ENCODE measurements at regions not wholly inside any gene's neighbourhood (a gene's known extent, or its start where the extent isn't known, plus 50 kb on each side); places are given as distances from the start of the nearest gene placed in this dataset.

DNA sequence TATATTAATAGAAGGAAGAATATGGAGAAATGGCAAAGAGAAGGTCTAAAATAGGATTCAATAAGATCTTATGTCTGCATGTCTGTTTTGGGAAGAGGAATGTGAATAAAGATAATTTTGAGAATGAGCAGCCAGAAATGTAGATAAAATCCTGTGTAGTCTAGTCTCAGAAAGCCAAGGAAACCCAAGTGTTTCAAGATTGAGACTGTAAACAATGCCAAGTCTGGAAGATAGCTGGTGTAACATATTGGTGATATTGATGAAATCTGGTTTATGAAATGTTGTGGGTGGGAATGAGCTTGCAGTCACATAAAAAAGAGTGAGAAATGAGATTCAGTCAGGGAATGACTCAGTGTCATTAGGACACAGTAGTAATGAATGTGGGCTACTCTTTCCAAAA lies 1180.3 kb upstream of the PCDH20 start:
- DNase-seq = no peak
- TF ChIP-seq, protein P1, sequence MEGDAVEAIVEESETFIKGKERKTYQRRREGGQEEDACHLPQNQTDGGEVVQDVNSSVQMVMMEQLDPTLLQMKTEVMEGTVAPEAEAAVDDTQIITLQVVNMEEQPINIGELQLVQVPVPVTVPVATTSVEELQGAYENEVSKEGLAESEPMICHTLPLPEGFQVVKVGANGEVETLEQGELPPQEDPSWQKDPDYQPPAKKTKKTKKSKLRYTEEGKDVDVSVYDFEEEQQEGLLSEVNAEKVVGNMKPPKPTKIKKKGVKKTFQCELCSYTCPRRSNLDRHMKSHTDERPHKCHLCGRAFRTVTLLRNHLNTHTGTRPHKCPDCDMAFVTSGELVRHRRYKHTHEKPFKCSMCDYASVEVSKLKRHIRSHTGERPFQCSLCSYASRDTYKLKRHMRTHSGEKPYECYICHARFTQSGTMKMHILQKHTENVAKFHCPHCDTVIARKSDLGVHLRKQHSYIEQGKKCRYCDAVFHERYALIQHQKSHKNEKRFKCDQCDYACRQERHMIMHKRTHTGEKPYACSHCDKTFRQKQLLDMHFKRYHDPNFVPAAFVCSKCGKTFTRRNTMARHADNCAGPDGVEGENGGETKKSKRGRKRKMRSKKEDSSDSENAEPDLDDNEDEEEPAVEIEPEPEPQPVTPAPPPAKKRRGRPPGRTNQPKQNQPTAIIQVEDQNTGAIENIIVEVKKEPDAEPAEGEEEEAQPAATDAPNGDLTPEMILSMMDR (IDR thresholded peaks at IDR 0.05; ENCODE audit: low read depth, low read length) = no peak
- H3K36me3 ChIP-seq = no peaks in the 10 kb centered on the region

DNA sequence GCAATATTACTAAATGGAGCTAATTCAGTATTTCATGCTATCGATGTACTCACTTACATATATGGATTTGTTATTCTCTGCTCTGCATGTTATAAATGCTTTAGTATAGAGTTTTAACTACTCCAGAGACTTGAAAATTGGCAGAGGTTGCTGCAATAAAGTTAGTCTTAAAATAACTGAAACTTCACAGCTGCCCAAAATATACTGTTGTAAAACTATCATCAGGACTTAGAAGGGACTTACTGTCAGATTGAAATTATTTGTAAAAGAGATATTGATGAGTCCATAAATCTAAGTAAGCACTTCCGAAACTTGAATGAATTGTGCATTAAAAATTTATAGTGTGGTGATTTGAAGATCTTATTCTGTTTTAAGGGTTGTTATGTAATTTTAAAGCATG lies 1178.2 kb upstream of the PCDH20 start:
- Histone ChIP-seq H3K27ac (no peak overlapping the region), H3K36me3 (no peaks in the 10 kb centered on the region), H3K4me3 (ENCODE audit: low read depth, low read length) (no peak overlapping the region), H3K9me3 (ENCODE audit: severe bottlenecking) (no peaks in the 10 kb centered on the region), H3K27me3 (ENCODE audit: insufficient read depth, low read depth, severe bottlenecking) (no peaks in the 10 kb centered on the region)
- no peak for DNase-seq
- TF ChIP-seq, protein P1 (IDR thresholded peaks at IDR 0.05; ENCODE audit: low read depth, low read length) = no peak

More for the DNA sequence above, 1180.3 kb upstream of the PCDH20 start:
- Histone ChIP-seq H3K9me3 (ENCODE audit: severe bottlenecking) (no peaks in the 10 kb centered on the region), H3K27ac (no peak overlapping the region), H3K4me3 (ENCODE audit: low read depth, low read length) (no peak overlapping the region), H3K27me3 (ENCODE audit: insufficient read depth, low read depth, severe bottlenecking) (no peaks in the 10 kb centered on the region)

DNA sequence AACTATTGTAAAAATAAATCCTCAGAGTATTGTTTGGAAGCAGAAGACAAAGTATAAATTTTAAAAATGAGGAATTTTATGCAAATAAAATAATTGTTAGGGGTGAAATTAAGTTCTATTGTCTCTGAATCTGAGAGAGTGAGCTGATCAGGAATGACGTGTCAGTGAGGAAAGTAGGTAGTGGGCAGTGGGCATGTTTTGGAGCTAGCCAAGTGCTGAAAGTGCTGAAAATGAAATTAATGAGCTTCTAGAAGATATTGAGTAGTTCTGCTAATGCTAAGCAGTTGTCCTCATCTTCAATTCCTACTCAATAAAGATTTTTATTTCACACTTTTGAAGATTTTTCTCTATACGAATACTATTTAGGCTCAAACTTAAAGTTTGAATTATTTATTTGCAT lies 1167.8 kb upstream of the PCDH20 start:
- H3K4me3 ChIP-seq (ENCODE audit: low read depth, low read length) = no peak overlapping the region
- no peaks in the 10 kb centered on the region for H3K27me3 ChIP-seq (ENCODE audit: insufficient read depth, low read depth, severe bottlenecking)
- H3K27ac ChIP-seq = no peak overlapping the region
- no peak for DNase-seq
- H3K9me3 ChIP-seq (ENCODE audit: severe bottlenecking) = no peaks in the 10 kb centered on the region
- TF ChIP-seq, protein P1 (IDR thresholded peaks at IDR 0.05; ENCODE audit: low read depth, low read length) = no peak
- no peaks in the 10 kb centered on the region for H3K36me3 ChIP-seq

GRCh38 chr13:62578402-62578801 lies 1162.8 kb upstream of the PCDH20 start:
- Histone ChIP-seq H3K36me3 (no peaks in the 10 kb centered on the region), H3K27ac (no peak overlapping the region)

DNA sequence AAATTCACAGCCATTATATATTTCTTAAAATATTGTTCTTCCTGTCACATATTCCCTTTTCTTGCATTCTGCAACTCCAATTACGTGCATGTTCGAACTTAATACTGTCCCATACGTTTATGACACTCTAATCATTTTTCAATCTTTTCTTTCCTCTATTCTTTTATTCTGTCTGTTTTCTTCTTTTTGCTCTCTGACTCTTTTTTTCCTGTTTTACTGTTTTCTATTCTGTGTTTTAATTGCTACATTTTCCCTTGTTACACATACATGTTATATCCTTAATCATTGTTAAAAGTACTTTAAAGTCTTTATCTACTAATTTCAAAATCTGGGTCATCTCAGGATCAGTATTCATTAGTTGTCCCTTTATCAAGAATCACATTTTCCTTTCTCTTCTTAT lies 1149.1 kb upstream of the PCDH20 start:
- TF ChIP-seq, protein P1 (IDR thresholded peaks at IDR 0.05; ENCODE audit: low read depth, low read length) = no peak
- Histone ChIP-seq H3K27ac (no peak overlapping the region), H3K4me3 (ENCODE audit: low read depth, low read length) (no peak overlapping the region), H3K9me3 (ENCODE audit: severe bottlenecking) (no peaks in the 10 kb centered on the region), H3K27me3 (ENCODE audit: insufficient read depth, low read depth, severe bottlenecking) (no peaks in the 10 kb centered on the region), H3K36me3 (no peaks in the 10 kb centered on the region)
- no peak for DNase-seq

More at GRCh38 chr13:62578402-62578801, 1162.8 kb upstream of the PCDH20 start:
- H3K4me3 ChIP-seq (ENCODE audit: low read depth, low read length) = no peak overlapping the region
- no peaks in the 10 kb centered on the region for H3K9me3 ChIP-seq (ENCODE audit: severe bottlenecking)
- no peak for DNase-seq
- TF ChIP-seq, protein P1 (IDR thresholded peaks at IDR 0.05; ENCODE audit: low read depth, low read length) = no peak
- H3K27me3 ChIP-seq (ENCODE audit: insufficient read depth, low read depth, severe bottlenecking) = no peaks in the 10 kb centered on the region

DNA sequence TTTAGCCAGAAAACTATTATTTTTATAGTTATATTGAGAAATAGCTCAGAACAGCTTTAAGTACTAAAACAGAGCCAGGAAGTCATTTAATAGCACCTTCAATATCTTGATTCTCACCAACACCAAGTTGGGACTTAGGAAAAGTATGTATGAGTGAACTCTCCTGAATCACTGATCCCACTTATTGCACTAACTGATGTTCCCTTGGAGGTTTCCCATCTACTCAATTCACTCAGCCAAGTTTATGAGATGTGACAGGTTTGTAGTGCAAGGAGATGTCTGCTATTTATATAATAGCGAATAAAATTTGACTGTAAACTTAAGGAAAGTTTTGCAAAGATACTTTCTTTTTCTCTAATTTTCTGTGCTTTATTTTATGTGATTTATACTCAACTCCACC lies 1147.6 kb upstream of the PCDH20 start:
- H3K27ac ChIP-seq = no peak overlapping the region
- H3K27me3 ChIP-seq (ENCODE audit: insufficient read depth, low read depth, severe bottlenecking) = no peaks in the 10 kb centered on the region
- no peak for DNase-seq
- no peaks in the 10 kb centered on the region for H3K36me3 ChIP-seq
- H3K4me3 ChIP-seq (ENCODE audit: low read depth, low read length) = no peak overlapping the region
- TF ChIP-seq, protein P1 (IDR thresholded peaks at IDR 0.05; ENCODE audit: low read depth, low read length) = no peak
- no peaks in the 10 kb centered on the region for H3K9me3 ChIP-seq (ENCODE audit: severe bottlenecking)
